Astrocyte of the spinal cord (primary cell): ENCODE measurements at regions not wholly inside any gene's neighbourhood (a gene's known extent, or its start where the extent isn't known, plus 50 kb on each side); places are given as distances from the start of the nearest gene placed in this dataset.
"Not testable (repeated sequence)": the region's sequence is repeated elsewhere in the genome, so short reads cannot be mapped to it uniquely, and the experiment has no call there.

ENCODE experiments used
- DNase-seq: peaks from one replicate; pipeline ENCODE4 v3.0.0; 2011; ENCODE audit warnings: low read depth, low spot score
- H3K4me3 ChIP-seq: 2 replicates; pipeline ENCODE4 v1.5.1; 2011; ENCODE audit warnings: low read depth, mild to moderate bottlenecking, low read length, moderate library complexity
- CTCF ChIP-seq: IDR thresholded peaks from 2 replicates; pipeline ENCODE4 v1.5.1; 2012; ENCODE audit warnings: low read depth, mild to moderate bottlenecking, low read length, inconsistent platforms
- in situ Hi-C: cut with HindIII; loops from 2 replicates; pipeline ENCODE4 v1.10.0; 2017; ENCODE audit warnings: low sequenced_read_pairs

- DNase-seq = no peak
- no peak for TF ChIP-seq CTCF
- in situ Hi-C loops = no loop called here
- no peak overlapping the region for H3K4me3 ChIP-seq
These were observed 208.7 kb downstream of the SOX2 start for GRCh38 chr3:181920409-181920808.

- H3K4me3 ChIP-seq = no peak overlapping the region
- no peak for TF ChIP-seq CTCF
- DNase-seq = no peak
- in situ Hi-C loops = no loop called here
These were observed 209.5 kb downstream of the SOX2 start for GRCh38 chr3:181921220-181921619.

DNA sequence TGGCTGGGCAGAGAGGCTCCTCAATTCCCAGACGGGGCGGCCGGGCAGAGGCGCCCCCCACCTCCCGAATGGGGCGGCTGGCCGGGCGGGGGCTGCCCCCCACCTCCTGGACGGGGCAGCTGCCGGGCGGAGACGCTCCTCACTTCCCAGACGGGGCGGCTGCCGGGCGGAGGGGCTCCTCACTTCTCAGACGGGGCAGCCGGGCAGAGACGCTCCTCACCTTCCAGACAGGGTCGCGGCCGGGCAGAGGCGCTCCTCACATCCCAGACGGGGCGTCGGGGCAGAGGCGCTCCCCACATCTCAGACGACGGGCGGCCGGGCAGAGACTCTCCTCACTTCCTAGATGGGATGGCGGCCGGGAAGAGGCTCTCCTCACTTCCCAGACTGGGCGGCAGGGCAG lies 214.1 kb downstream of the SOX2 start:
- H3K4me3 ChIP-seq, in situ Hi-C loops, DNase-seq: not testable (repeated sequence)

DNA sequence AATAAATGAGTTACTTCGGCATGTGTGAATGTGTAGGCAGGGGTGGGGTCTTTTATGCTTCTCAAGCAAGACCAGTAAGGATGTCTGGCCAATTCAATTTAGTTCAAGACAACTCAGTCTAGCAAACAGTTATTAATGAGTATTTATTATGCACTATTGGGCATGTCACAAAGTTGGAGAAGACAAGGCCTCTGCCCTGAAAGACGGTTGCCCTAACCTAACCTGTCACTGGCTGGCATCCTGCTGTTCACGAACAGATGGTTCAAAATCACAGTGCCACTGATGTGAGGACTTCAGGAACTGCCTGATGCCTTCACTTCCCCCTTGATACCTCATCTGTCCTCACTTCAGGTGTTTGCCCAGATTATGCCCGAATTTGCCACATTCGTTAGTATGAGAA lies 217.8 kb downstream of the SOX2 start:
- H3K4me3 ChIP-seq = no peak overlapping the region
- in situ Hi-C loops = no loop called here
- no peak for TF ChIP-seq CTCF
- DNase-seq = no peak

DNA sequence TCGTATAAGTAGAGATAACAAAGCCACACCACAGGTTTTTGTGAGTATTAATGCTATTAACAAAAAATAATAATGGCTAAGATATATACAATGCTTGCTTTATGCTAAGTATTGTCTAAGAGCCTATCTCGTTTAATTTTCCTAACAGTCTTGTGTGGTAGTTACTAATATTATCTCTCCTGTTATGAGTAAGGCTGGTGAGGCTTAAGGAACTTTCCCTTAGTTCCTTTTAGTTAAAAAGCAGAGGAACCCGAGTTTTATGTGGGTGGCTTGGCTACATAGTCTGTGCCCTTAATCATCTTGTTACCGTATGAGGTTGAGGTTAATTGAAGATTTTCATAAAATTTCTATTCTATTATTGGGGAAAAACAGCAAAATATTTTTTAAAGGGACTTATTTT lies 218.4 kb downstream of the SOX2 start:
- H3K4me3 ChIP-seq = no peak overlapping the region
- DNase-seq = no peak
- in situ Hi-C loops = no loop called here
- no peak for TF ChIP-seq CTCF

DNA sequence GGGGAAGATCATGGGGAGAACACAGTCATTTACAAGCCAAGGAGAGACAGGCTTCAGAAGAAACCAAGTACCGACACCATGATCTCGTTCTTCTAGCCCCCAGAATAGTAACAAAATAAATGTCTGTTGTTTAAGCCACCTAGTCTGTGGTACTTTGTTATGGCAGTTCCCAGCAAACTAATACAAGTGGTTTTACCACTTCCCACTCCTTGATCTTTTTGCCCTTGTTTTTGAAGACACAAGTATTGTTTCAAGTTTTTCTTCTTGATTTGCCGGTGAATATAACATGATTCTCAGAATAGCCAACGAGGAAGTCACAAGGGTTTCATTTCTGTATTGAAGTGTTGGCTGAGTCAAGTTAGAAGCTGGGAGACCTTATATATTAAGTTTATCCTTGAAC lies 220.3 kb downstream of the SOX2 start:
- no peak overlapping the region for H3K4me3 ChIP-seq
- in situ Hi-C loops = no loop called here
- TF ChIP-seq CTCF = no peak
- no peak for DNase-seq

DNA sequence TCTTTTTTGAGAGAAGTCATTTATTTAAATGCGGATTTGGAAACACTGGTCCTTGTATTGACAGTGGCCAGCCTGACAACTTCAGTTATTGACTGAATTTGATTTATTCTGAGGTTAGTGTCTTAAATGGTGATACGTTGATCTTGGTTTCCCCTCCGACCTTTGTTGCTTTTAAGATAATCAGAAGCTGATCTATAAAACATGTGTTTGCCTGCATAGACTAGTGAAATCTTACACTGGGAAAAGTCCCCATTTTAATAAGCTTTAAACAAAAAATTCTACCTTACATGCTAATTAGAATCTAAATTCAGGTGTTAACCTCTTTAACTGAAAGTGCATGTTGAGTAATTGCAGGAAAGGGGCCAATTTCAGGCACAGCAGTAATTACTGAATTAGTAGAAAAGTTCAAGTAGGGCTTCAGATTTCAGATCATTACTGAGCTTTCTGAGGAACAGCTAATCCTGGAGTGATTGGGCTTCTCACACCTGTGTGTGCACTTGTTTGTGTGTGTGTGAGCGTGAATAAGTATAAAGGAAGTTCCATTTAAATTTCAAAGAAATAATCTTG lies 221.4 kb downstream of the SOX2 start:
- TF ChIP-seq CTCF = no peak
- in situ Hi-C loops = no loop called here
- H3K4me3 ChIP-seq = no peak overlapping the region
- no peak for DNase-seq
